HG03196 (cell line): ENCODE measurements at regions not wholly inside any gene's neighbourhood (a gene's known extent, or its start where the extent isn't known, plus 50 kb on each side); places are given as distances from the start of the nearest gene placed in this dataset.

Source experiments
- ATAC-seq: cut with Tn5 transposase; IDR thresholded peaks from one replicate; pipeline ENCODE4 v1.9.1; 2021; ENCODE audit not compliant: unreplicated experiment

- no peak for ATAC-seq
Measured at GRCh38 chr6:28696167-28696566, 170.5 kb downstream of the GPX5 start.

DNA sequence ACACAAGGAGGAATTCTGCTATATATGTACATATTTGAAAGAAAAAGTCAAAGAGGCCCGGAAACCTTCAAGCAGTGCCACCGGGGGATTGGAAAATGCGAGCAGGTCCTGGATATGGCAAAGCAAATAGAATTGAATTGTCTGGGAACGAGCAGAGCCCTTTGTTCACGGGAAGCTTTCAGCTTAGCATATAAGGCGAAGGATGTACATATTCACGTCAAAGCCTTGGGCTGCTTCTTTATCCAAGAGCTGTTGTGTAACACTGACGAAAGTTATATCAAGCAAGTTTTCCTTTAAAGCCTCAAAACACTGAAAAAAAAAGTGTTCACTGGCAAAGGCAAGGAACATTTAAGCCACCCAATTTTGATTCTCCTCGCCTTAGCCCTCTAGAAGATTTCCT, 171.0 kb downstream of the GPX5 start:
- ATAC-seq = no peak

DNA sequence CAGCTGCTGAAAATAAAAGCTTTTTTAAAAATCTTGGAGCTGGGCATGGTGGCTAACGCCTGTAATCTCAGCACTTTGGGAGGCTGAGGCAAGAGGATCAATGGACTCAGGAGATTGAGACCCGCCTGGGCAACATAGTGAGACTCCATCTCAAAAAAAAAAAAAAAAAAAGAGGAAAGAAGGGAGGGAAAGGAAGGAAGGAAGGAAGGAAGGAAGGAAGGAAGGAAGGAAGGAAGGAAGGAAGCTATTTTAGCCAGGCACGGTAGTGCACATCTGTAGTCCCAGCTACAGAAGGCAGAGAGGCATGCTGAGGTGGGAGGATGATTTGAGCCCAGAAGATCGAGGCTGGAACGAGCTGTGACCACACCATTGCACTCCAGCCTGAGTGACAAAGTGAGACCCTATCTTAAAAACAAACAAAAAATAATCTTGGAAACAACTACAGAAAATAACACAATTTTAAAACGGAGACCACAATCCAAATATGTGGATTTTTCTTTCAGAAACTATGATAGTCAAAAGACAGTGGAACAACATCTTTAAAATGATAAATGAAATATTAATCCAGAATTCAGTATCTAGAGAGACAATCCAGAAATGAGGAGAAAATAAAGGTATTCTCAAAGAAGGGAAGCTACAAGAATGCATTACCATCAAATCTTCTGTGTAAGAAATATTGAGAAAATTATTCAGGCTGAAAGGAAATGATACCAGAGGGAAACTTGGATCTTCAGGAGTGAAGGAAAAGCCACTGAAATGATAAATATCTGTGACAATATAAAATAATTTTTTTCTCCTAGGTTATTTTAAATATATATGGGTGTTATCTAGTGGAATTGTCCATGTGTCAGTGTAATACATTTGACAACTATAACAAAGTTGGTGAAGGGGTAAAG, 182.0 kb downstream of the GPX5 start:
- ATAC-seq = no peak

- ATAC-seq = no peak
Measured at GRCh38 chr6:28709478-28710349, 184.0 kb downstream of the GPX5 start.

DNA sequence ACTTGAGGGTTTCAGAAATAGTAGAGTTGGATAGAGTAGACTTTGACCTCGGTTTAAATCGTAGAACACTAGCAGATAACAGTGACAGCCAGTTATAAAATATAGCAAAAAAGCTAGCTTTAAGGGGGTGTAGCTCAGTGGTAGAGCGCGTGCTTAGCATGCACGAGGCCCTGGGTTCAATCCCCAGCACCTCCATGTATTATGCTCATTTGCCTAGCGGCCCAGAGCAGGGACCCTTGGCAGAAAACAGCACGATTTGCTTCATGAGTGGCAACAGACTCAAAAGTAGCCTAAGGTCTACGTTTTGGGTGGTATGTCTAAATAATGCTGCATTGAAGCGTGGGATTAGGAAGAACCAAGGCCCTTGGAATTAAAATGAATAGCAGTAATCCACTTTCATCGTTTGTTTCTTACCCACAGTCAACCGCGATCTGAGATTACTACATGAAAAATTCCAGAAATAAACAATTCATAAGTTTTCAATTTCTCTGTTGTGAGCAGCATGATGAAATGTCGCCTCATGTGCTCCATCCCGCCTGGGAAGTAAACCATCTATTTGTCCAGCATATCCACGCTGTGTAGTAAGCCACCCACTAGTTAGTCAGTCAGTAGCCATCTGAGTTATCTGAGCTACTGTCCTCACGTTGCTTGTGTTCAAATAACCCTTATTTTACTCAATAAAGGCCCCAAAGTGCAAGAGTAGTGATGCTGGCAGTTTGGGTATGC, 184.9 kb downstream of the GPX5 start:
- ATAC-seq = no peak

DNA sequence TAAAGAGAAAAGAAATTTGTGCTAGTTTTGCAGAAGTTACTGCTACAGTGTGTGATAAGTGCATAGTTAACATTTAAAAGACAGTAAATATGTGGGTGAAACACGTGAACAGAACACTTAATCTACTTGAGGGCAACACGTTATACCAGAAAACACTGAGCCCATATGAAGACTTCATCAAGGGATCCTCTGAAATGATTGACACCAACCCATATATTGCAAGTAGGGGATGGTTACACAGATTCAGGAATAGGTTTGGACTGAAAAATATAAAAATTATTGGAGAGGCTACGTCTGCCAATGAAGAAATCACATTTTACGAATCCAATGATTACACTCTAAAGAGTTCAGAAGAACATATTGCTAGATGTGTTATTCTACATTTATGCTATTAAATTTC, 185.6 kb downstream of the GPX5 start:
- no peak for ATAC-seq

- ATAC-seq = no peak
Measured at GRCh38 chr6:28711788-28712341, 186.2 kb downstream of the GPX5 start.

DNA sequence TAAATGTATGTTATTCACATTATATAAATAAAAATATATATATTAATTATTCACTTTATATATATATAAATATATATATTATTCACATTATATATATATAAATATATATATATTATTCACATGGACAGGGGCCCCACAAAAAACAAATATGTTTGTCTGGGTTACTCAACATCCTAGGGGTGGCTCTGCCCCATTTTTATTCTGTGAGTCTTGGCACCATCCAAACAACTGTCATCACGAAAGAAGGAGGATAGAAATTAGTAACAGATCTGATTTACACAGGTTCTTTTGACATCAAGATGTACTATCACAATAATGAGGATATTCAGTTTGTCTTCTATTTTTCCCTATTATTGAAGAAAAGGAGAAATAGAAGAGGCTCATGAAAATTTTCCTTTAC, 187.3 kb downstream of the GPX5 start:
- ATAC-seq = no peak

DNA sequence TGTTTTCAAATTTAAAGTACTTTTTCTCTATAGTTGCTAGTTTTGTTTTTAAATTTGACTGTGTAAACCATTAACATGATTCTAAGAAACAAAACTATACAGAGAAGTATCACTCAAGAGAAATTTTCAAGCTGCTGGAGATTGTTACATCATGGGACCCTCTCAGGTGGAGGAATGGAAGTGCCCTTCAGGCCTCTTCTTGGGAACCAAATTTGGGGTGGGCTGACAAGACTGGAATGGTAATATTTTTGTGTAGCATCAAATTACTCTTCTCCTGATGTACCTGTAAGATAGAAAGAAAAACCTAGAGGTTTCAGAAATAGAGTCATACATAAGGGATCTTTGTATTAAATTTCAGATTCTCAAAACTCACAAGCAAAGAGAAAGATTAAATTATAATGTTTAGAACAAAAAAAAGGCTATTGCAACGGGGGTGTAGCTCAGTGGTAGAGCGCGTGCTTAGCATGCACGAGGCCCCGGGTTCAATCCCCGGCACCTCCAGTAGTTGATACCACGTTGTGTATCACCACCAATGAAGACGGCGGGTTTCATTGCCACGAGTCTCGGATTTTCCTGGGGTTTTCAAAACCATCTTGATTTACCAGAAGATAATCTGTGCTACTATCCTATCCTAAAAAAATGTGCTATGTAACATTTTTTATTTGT, 193.7 kb downstream of the GPX5 start:
- ATAC-seq = no peak

DNA sequence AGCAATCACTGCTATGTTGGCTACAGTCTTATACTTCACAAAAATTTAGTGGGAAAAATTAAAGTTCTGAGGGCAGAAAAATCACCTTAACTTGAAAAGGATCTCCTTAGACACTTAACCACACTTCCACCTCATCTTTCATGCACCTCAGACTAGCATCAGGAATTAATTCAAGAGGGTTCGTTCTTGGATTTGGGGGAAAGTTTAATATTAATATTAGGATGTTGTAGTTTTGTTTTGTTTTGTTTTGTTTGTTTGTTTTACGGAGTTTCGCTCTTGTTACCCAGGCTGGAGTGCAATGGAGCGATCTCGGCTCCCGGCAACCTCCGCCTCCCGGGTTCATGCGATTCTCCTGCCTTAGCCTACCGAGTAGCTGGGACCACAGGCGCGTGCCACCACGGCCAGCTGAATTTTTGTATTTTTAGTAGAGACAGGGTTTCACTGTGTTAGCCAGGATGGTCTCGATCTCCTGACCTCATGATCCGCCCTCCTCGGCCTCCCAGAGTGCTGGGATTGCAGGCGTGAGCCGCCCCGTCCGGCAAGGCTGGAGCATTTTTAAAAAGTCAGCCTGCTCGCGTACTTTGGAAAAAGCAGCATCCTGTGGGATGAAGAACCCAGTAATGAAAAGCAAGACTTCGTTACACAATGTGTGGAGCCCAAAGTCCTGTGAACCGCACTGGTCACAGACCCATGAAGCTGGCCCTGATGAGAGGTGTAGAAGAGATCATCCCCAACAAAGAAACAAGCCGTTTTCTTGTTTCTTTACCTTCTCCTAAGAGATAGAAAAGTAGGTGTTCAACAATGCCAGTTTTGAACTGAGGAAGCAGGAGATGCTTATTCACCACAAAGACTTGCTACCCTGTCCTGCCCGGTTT, 194.9 kb downstream of the GPX5 start:
- ATAC-seq = no peak

GRCh38 chr6:28721372-28721771, 195.7 kb downstream of the GPX5 start:
- no peak for ATAC-seq

DNA sequence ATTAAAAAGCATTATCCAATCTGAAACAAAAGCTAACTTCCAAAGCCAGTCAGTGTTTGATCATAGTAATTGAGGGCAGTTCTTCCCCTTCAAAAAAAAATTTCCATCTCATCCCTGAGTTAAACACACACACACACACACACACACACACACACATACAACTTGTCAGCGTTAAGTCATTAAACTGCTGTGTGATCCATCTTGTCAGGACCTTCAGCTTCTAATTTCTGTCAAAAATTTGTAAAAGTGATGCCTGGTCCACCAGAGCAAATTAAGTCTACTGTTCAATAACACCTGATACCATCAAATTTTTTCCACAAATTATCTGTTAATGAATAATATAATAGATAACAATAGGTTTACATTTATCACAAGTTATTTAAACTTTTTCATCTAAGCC, 198.7 kb downstream of the GPX5 start:
- ATAC-seq = no peak

GRCh38 chr6:28725274-28725809, 198.4 kb downstream of the TRIM27 start:
- ATAC-seq = no peak

DNA sequence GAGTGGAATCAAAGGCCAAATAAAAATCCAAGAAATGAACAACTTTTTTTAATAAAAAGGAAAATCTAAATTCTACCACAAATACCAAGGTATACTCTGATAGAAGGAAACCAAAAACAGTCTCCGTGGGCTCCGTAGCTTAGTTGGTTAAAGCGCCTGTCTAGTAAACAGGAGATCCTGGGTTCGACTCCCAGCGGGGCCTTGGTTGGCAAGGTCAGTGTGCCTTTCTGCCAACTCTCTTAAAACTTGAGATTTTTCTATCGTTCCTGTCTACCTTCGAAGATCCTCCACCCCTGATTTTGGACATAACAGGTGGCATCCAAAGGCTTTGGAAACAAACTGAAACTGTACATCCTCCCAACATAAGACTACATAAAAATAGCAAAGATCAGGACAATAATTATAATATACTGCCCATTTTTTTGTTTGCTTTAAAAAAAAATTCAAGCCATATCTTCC, 197.9 kb downstream of the TRIM27 start:
- no peak for ATAC-seq

DNA sequence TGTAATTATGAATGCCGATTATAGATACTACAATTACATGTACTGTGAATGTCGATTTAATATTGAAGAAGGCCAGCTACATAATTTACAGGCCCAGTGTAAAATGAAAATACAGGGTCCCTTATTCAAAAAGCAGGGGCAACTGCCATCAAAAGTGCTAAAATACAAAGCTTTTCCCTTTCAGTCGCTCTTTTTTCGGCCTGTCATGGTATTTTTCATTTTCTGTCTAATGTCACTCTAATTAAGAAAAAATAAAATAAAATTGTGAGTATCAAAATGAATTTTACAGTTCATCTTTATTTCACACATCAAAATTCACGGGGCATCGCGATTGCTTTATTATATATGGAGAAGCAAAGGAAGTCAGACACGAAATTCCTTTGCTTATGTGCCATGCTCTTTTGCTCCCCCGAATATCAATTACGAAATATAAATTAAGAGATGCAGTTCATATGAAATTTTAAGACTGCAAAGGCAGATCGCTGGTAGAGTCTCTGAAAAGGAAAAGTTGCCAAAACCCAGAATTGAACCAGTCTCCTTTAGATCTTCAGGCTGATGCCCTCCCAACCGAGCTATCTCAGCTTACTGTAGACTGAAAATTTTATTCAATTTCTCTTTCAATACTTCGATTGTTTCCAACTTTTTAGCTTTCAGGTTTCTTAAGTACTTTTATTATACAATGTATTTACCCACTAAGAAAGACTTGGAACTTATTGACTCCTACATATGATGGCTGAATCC, 197.0 kb downstream of the TRIM27 start:
- no peak for ATAC-seq

GRCh38 chr6:28727559-28728211, 196.1 kb downstream of the TRIM27 start:
- ATAC-seq = no peak

- no peak for ATAC-seq
Measured at GRCh38 chr6:28729501-28730402, 194.0 kb downstream of the TRIM27 start.
